DND-41 (cell line): ENCODE measurements at regions not wholly inside any gene's neighbourhood (a gene's known extent, or its start where the extent isn't known, plus 50 kb on each side); places are given as distances from the start of the nearest gene placed in this dataset.

Experiments used
- ATAC-seq: fragments of 200-7000 bp; cut with Tn5 transposase; 3 replicates; pipeline ENCODE4 v1.9.1; 2021; ENCODE audit warnings: low read depth; ENCODE audit not compliant: insufficient read depth
- DNase-seq: peaks from one replicate; pipeline ENCODE4 v3.0.0-alpha.2; 2020
- H2AFZ ChIP-seq: 2 replicates; pipeline ENCODE4 v1.6.0; 2012; ENCODE audit warnings: low read depth, low read length
- H3K27ac ChIP-seq: 2 replicates; pipeline ENCODE4 v1.5.1; 2012; ENCODE audit warnings: low read length, inconsistent platforms
- H3K27me3 ChIP-seq: fragments of 200-600 bp; sonication (generic); 2 replicates; pipeline ENCODE4 v1.6.0; 2012; ENCODE audit warnings: low read length, mild to moderate bottlenecking, inconsistent platforms; ENCODE audit not compliant: insufficient read depth, poor library complexity
- H3K36me3 ChIP-seq: 2 replicates; pipeline ENCODE4 v1.5.1; 2012; ENCODE audit warnings: low read length, inconsistent platforms; ENCODE audit not compliant: insufficient read depth
- H3K4me1 ChIP-seq: 2 replicates; pipeline ENCODE4 v1.5.1; 2012; ENCODE audit warnings: mild to moderate bottlenecking, low read length; ENCODE audit not compliant: insufficient read depth
- H3K4me2 ChIP-seq: 2 replicates; pipeline ENCODE4 v1.6.0; 2012; ENCODE audit warnings: mild to moderate bottlenecking, moderate library complexity, low read length, inconsistent platforms; ENCODE audit not compliant: insufficient read depth
- H3K4me3 ChIP-seq, 2 experiments: fragments of 200-600 bp in 1 of 2; shearing (Covaris generic) in 1 of 2; 2 replicates each; pipeline ENCODE4 v1.5.1; 2012 to 2016; ENCODE audit warnings: inconsistent platforms in 2 of 2, low read length in 2 of 2, mild to moderate bottlenecking in 2 of 2, low read depth in 1 of 2, moderate library complexity in 1 of 2
- H3K79me2 ChIP-seq: 2 replicates; pipeline ENCODE4 v1.6.0; 2012; ENCODE audit warnings: low read length, inconsistent platforms; ENCODE audit not compliant: insufficient read depth
- H3K9ac ChIP-seq: 2 replicates; pipeline ENCODE4 v1.6.0; 2012; ENCODE audit warnings: low read depth, mild to moderate bottlenecking, inconsistent platforms, low read length, moderate library complexity
- H3K9me3 ChIP-seq: 2 replicates; pipeline ENCODE4 v1.5.1; 2012; ENCODE audit warnings: low read length, moderate library complexity, mild to moderate bottlenecking, inconsistent platforms; ENCODE audit not compliant: insufficient read depth, severe bottlenecking
- H4K20me1 ChIP-seq: 2 replicates; pipeline ENCODE4 v1.6.0; 2012; ENCODE audit warnings: low read length; ENCODE audit not compliant: insufficient read depth
- CTCF ChIP-seq: IDR thresholded peaks from 2 replicates; pipeline ENCODE4 v1.5.1; 2012; ENCODE audit warnings: borderline replicate concordance, low read length, moderate library complexity, mild to moderate bottlenecking; ENCODE audit not compliant: poor library complexity, severe bottlenecking; ENCODE audit errors: extremely low read depth
- EZH2 ChIP-seq: IDR thresholded peaks from 3 replicates; pipeline ENCODE4 v1.6.1; 2012; ENCODE audit warnings: borderline replicate concordance, low read depth, mild to moderate bottlenecking, moderate library complexity, low read length, inconsistent platforms; ENCODE audit not compliant: severe bottlenecking

GRCh38 chr4:24116107-24116506 lies 226.3 kb upstream of the PPARGC1A start:
- Histone ChIP-seq H2AFZ (no peak overlapping the region), H3K4me2 (no peak overlapping the region), H4K20me1 (no peaks in the 10 kb centered on the region), H3K4me3 (no peak overlapping the region), H3K27ac (no peak overlapping the region), H3K9ac (no peak overlapping the region), H3K79me2 (no peaks in the 10 kb centered on the region), H3K27me3 (no peaks in the 10 kb centered on the region), H3K4me1 (no peaks in the 10 kb centered on the region), H3K36me3 (no peaks in the 10 kb centered on the region), H3K9me3 (no peaks in the 10 kb centered on the region)
- ATAC-seq (no peak), DNase-seq (no peak)
- TF ChIP-seq EZH2 (no peak), CTCF (no peak)

GRCh38 chr4:24114919-24115500 lies 225.2 kb upstream of the PPARGC1A start:
- H4K20me1 ChIP-seq = no peaks in the 10 kb centered on the region
- H3K79me2 ChIP-seq = no peaks in the 10 kb centered on the region
- H3K4me1 ChIP-seq = no peaks in the 10 kb centered on the region
- no peak overlapping the region for H3K4me3 ChIP-seq
- no peaks in the 10 kb centered on the region for H3K27me3 ChIP-seq
- ATAC-seq = no peak
- H2AFZ ChIP-seq = no peak overlapping the region
- TF ChIP-seq EZH2 (no peak), CTCF (no peak)
- no peak for DNase-seq
- no peak overlapping the region for H3K4me2 ChIP-seq
- no peaks in the 10 kb centered on the region for H3K36me3 ChIP-seq
- H3K9ac ChIP-seq = no peak overlapping the region
- H3K9me3 ChIP-seq = no peaks in the 10 kb centered on the region
- no peak overlapping the region for H3K27ac ChIP-seq

GRCh38 chr4:24114444-24114843 lies 224.6 kb upstream of the PPARGC1A start:
- no peak overlapping the region for H2AFZ ChIP-seq
- H3K9me3 ChIP-seq = no peaks in the 10 kb centered on the region
- no peak overlapping the region for H3K4me2 ChIP-seq
- H3K4me3 ChIP-seq = no peak overlapping the region
- H3K4me1 ChIP-seq = no peaks in the 10 kb centered on the region
- H3K36me3 ChIP-seq = no peaks in the 10 kb centered on the region
- H3K27ac ChIP-seq = no peak overlapping the region
- no peak overlapping the region for H3K9ac ChIP-seq
- no peaks in the 10 kb centered on the region for H3K27me3 ChIP-seq
- ATAC-seq (no peak), DNase-seq (no peak)
- no peaks in the 10 kb centered on the region for H4K20me1 ChIP-seq
- H3K79me2 ChIP-seq = no peaks in the 10 kb centered on the region
- TF ChIP-seq EZH2 = no peak
- no peak for TF ChIP-seq CTCF

GRCh38 chr4:24112466-24112865 lies 222.6 kb upstream of the PPARGC1A start:
- Histone ChIP-seq H3K9me3 (no peaks in the 10 kb centered on the region), H3K36me3 (no peaks in the 10 kb centered on the region), H3K79me2 (no peaks in the 10 kb centered on the region), H3K27me3 (no peaks in the 10 kb centered on the region), H3K9ac (no peak overlapping the region), H3K4me1 (no peaks in the 10 kb centered on the region), H4K20me1 (no peaks in the 10 kb centered on the region), H2AFZ (no peak overlapping the region), H3K4me2 (no peak overlapping the region), H3K27ac (no peak overlapping the region), H3K4me3 (no peak overlapping the region)
- no peak for TF ChIP-seq EZH2
- TF ChIP-seq CTCF = no peak
- DNase-seq (no peak), ATAC-seq (no peak)
